DMS53 (cell line): ENCODE measurements at regions not wholly inside any gene's neighbourhood (a gene's known extent, or its start where the extent isn't known, plus 50 kb on each side); places are given as distances from the start of the nearest gene placed in this dataset.

Experiments
- DNase-seq: peaks from one replicate; lab custom pipeline; 2025; lab: John Stamatoyannopoulos, UW

DNA sequence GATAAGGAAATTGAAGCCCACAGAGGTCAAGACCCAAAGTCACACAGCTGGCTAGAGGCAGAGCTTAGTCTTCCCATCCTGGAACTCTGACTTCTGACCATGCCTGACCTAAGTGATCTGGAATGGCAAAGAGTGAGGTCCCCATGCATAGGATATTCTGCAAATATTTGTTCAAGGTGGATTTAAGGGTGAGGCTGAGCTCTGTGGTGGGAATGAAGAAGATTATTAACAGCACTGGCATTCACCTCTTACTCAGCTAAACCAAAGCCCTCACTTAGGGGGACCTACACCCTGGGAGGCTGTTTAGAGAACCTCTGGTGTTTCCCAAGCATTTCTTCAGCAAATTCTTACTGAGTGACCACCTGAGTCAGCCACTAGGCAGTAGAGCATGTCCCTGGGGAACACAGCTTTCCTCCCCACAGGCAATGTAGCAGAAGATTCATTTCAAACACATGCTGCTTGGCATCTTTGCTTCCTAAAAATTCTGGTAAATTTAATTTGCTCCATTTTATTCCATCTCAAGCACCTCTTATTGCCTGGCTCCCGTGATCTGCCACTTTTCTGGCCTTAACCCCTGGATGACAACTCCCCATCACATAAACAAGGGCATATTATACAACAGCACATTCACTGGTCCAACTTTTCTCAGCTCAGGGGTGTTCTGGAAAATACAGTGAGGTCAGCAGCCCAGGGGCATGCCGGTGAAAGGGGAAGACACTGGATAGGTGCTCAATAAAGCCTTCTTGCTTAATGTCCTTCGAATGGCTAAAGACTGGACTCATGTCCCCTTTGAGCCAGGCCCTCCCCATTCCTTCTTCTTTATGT, 176.0 kb downstream of the ABHD5 start:
- DNase-seq = peak; percentile 0

DNA sequence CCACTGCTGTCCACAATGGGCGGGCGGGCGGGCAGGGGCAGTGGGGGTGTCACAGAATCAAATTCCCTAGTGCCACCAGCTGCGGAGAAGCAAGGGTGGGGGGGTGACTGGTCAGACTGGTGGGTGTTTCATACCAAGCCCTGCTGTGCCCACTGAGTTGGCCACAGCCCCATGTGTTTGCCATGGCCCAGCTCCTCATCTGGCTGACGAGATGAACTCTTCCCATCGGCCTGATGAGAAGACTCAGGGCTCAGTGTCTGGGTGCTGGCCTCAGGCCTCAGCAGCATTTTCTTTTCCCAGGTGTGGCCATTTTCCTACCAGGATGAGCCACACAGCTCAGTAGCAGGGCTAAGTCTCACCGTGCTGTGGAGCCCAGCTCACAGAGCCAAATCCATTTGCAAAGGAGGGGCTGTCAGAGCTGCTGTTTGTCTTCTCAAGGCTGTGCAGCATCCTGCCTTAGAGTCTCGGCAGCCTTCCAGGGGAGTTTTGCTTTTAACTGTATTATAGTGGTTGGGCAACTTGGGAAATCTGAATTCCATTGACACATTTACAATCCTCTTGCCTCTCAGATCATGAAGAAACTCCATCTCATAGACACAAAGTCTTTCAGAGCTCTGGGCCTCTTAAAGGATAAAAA, 176.8 kb downstream of the ABHD5 start:
- DNase-seq = no peak

DNA sequence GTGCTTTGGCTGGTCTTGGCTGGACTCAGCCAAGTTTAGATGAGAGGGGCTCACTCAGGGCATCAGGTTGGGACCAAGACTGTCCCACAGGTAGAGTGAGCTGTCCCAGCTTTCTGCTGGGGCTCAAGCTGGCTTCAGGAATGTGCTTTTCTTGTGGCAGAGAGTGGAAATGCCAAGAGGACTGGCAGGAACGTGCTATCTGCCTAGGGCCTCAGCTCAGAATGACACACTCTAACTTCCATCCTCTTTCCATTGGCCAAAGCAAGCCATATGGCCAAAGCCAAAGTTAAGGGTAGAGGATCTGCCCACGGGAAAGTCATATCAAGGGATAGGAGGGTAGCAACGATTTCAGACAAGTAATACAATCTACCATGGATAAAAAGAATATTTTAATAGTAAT, 178.8 kb downstream of the ABHD5 start:
- DNase-seq = no peak

DNA sequence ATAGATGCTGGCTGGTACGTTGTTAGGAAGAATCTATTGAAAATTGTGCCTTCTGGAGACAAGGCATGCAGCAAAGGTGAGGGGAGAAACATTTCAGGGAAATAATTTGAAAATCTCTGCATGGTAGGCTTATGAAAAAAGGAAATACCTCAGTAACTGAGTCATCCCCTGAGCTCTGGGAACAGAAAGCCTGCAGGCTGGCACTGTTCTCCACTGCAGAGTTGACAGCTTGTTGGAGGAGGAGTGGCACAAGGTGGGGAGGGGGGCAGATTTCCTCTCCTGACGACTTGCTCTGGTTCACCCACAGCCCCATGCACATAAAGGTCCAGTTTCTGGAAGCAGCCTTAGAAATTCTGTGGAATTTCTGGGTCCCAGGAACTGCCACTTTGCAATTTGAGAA, 179.4 kb downstream of the ABHD5 start:
- DNase-seq = no peak

DNA sequence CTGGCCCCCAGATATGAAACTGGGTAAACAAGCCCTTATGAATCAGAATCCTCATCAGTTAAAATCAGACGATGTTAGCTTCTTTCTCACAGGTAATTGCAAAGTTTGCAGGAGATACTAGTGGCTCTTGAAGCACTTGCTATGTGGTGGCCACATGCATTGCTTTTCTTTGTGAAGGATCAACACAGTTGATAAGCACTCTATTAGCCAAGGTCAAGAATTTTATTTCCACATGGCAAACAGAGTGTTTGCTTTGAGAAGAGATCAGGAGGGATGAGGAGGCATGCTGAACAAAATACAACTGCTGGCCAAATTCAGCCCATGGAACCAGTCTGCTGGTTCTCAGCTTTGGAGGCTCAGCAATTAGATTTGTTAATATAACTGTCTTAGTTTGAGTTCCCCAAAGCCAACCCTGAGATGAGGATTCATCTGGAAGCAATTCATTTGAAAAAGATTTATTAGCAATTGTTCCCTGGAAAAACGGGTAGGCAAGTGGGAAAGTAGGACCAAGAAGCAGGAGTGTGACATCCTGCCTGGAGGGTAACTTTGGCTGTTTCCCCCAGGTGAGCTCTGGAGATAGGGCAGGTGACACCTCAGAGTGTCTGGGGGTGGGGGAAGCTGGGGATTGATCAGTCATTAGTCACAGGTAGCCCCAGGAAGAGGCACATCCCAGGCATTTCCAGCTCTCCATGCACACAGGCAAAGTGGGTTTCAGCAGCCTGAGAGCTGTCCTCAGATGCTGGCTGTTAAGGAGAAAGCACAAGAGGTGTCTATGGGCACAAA, 180.3 kb downstream of the ABHD5 start:
- no peak for DNase-seq

DNA sequence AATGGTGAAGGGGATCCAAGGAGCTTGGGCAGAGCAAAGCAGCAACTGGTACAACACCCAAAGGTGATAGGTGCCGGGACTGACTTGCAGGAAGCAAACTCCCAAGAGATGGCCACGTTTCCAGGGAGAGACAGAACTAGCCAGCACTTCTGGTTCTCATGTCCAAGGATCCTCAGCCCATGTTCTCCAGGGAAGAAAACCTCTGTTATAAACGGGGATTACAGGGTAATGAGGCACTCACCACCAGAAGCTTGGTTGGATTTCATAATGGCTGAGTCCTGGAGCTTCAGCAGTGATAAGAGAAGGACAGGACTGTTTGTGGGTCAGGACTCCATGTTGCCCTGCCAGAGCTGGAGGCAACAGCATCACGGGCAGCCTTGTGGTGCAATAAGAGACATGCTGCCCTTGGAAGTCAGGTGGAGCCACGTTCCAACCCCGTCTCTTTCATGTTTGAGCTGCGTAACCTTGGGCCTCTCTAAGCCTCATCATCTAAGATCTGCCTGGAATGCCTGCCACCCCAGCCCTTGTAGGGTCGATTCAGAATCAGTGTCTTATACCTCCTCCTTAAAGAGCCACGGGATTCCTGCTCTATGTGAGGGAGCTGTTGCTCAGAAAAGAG, 181.0 kb downstream of the ABHD5 start:
- no peak for DNase-seq

DNA sequence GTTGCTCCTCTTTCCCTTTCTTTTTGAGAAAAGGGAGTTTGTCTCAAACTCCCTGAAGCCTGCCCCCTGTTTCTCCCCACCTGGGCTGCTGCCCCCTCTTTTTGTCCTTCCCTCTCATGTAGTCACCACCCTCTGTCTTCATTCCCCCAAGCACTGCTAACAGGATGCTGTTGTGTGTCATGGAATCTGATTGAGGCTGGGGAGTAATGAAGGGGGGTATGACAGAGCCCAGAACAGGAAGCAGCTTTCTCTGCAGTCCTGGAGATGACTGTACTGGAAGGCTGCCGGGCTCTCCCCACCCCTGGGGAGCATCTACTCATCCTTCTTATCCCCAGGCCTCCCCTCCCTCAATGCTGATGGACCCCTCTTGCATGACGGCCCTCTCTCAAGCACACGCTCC, 181.6 kb downstream of the ABHD5 start:
- no peak for DNase-seq

DNA sequence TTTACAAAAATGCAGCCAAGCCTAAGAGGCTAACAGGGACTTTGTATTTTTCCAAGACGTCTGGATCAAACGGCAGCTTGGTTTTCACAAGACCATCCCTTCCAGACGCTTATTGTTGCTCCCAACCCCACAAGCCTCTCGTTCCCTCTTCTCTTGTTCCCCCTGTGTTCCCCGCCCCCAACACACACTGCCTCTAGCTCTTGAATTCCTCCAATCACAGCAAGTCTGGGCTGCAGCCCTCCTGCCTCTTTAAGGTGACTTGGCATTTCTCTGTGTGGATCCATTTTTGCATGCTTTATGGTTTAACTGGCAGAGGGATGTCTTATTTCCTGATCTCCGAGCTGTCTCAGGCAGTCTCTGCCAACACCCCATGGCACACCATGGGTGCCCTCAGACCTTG, 182.2 kb downstream of the ABHD5 start:
- no peak for DNase-seq

DNA sequence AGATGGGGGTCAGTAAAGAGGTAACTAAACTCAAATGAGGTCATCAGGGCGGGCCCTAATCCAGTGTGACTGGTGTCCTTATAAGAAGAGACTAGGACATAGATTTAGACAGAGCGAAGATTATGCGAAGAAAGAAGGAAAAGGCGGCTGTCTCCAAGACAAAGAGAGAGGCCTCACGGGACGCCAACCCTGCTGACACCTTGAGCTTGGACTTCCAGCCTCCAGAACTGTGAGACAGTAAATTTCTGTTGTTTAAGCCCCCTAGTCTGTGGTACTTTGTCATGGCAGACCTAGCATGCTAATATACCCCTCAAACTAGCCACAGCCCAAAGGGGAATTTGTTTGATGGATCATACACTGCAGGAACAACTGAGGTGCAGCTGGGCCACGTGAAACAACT, 183.0 kb downstream of the ABHD5 start:
- DNase-seq = no peak

DNA sequence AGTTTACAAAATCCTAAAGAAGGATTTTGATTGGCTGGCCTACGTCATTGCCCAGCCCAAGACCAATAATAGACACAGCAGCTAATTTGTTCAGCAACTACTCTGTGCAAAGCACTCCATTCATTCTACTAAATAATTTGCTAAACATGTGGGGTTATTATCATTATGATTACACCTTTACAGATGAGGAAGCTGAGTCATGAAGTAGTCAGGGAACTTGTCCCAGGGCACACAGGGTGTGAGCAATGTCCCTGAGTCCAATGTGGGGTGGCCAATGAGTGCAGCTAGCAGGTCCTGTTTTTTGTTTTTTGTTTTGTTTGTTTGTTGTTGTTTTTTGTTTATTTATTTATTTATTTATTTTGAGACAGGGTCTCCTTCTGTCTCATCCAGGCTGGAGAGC, 183.6 kb downstream of the ABHD5 start:
- DNase-seq = no peak

DNA sequence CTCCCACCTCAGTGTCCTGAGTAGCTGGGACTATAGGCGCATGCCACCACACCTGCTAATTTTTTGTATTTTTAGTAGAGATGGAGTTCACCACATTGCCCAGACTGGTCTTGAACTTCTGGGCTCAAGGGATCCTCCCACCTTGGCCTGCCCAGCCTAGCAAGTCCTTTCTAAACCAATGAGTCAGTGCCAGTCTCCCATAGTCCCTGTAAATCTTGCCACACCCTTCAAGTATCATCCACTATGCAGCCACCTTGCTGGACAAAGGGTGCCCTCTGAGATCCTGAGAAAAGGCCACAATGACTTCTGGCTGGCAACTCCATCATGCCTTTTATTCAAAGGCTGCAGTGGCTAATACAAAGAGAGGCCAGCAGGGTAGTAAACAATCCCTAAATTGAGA, 184.0 kb downstream of the ABHD5 start:
- DNase-seq = no peak

DNA sequence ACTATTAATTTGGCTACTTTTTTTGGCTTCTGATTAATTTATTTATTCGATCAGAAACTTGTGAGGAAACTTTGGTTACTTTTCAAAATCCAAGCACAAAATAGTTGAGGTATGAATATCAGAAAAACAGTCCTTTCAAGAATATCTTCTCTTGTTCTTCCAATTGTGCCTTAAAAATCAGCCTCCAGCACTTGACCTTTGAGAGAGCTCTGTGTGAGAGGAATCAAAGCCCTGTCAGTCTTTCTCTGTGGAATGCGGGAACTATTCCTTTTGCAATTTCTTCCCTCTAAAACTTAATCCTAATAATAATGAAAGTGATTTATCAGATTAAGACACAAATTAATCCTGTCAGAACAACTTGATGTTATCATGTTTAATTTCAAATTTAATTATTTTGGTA, 185.9 kb downstream of the ABHD5 start:
- no peak for DNase-seq

DNA sequence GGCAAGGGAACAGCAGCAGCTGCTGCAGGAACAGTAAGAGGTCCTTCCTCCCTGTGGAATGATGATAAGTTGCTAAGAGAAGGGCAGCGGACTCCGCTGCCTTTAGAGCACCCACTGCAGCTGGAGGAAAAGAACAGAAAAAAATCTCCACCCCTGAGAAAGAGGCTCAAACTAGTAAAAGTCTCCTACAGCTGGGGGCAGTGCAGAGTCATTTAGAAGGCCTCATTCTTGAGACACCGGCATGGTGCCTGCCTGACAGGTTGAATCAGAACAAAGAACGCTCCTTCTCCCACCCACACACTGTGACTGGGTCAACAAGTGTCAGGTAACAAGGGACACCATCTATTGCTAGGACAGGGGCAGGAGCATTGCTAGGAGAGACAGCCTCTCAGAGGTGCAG, 188.4 kb downstream of the ABHD5 start:
- peak; percentile 65 for DNase-seq

DNA sequence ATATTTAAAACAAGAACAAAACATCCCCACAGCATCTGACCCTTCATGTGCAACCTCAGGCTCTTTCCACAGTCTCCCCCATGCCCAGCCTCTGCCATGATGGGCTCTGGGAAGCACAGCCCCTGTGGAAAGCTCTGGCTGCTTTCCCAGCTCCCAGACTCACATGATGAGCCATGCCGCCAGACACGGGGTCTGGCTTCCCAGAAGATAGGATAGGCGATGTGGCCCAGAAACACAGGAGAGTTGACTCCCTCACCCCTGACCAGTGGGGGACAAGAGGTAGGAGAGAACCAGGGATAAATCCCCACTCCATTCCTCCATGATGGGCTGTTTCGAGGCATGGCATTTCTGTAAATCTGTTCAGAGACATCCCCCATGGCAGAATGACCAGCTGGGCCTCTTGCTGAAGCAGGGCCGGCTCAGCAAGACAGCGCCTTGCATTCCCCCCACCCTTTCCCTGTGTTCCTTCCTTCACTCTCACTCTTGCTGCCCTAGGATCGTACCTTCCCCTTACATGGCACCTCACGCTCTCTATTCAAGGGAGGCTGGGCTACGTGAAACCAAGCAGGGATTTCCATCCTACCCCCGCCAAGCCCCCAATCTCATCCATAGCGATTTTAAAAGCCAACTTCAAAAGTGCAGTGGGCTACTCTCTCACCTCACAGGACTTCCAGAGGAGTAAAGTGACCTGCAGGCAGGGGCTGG, 192.4 kb downstream of the ABHD5 start:
- DNase-seq = no peak

DNA sequence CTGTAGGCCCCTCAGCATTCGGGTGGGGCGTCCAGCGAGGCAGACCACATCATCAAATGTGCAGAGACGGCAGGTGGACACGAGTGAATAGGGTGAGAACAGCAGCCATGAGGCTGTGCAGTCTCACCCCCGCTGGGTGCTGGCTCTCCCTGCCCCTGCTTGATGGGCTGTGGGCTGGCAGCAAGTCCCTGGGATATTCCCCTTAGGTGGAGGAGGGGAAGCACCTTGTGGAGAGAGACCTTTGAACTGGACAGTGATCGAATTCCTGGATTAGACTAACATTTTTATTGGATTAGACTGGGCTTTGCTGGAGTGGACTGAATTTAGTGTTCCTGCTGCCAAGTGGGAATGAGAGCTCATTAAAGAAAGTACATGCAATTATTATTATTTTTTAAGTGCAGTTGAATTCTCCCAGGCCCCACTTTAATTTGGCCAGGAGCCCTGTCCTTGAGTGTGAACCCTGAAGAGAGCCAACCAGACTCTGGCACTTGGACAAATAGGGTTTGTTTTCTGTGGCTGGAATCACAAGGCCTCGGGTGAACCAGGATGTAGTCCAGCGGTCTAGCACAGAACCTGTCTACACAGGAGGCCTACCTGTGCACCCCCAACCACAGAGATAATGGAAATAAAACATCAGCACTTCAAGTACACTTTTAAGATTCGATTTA, 193.1 kb downstream of the ABHD5 start:
- no peak for DNase-seq

DNA sequence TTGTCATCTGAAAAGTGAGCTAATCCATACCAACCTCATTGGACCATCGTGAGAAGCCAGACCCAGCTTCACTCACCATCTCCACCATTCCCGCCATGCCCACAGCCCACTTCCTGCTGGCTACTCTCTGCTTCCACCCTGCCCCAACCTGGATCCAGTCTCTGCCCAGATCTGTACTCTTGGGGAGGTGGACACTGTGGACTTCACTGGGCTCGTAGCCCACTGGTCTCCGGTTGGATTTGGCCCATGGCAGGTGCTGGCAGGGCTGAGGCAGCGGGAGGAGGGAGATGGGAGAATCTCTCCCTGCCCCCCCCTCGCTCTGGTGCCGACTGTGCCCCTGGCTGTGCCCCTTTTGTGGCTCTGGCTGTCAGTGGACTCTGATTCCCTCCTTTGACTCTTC, 193.8 kb downstream of the ABHD5 start:
- DNase-seq = no peak

DNA sequence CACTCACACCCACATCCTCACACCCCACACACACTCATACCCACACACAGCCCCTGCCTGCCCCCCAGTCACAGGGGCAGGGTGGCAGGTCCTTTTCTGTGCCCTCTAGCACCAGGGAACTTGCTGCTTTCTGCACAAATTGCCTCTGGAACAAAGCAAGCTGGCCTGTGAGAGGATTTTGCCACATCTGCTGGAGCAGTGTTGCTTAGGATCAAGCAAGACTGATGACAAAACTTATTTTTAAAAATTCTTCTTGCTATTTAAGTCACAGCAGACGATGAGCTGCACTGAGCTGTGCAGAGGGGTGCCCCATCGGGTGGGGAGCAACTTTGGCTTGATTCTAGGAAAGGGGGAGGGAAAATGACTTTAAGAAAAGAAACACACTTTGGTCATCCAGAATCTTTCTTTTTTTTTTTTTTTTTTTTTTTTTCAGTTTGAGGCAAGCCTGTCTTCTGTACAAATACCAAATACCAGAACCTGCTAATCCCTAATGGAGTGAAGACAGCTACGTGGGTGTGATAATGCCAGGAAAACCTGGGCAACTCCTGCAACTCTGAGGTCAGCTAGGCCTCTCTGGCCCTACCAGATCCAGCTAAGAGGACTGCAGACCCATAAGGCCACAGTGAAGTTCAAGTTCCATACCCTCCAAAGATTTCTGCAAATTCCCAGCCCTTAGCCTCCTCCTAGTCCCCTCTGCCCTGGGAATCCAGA, 195.3 kb downstream of the ABHD5 start:
- DNase-seq = no peak

DNA sequence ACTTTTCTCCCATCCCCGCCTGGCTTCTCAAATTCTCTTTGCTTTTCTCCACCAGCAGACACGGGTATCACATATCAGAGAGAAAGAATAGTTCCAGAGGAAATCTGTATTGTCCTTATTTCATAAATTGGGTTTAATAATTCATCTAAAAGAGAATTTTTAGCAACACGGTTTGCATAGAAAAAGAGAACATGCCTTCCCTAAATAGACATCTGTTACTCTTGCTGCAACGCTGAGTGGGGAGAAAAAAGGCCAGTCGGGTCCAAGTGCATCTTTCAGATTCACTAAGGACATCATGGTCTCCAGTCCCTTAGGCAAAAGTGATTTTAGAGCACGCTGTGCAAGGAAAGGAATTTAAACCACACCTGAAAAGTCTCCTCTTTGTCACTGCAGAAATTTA, 201.3 kb downstream of the ABHD5 start:
- no peak for DNase-seq

DNA sequence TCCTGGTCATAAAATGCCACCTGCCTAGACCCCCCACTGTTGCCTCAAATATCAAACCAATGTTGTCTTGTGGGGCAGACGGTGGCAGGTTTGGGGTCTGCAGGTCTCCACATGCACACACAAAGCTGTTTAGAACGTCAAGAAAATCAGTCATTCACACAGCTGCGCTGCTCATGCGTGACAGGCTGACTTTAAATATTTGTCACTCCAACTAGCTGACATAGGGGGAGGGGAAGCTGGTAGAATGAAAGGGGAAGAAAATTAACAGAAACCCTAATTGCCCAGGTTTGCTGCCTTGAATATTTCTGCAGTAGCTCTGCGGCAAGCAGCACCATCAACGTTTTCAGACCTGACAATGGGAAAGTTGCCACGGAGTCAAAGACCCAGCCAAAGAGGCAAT, 201.8 kb downstream of the ABHD5 start:
- peak; percentile 36 for DNase-seq

DNA sequence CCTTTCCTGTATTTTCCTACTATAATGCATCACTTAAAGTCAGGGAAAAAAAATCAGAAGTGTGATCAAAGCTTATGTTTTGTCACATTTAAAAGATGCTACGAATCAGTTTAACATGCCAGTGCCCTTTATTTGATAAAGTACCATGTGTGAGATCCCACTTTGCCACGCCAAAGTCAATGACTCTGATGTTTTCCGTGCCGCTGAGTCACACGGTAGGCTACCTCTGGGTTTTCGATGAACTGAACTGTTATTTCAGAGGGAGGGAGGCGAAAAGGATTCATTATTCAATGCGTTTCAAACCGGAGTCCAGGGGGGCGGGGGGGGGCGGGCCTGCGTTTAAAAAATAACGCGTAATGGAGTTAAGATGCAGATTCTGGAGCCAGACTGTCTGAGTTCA, 203.0 kb downstream of the ABHD5 start:
- peak; percentile 63 for DNase-seq
